HG02610 (cell line): ENCODE measurements at regions not wholly inside any gene's neighbourhood (a gene's known extent, or its start where the extent isn't known, plus 50 kb on each side); places are given as distances from the start of the nearest gene placed in this dataset.
"Not testable (repeated sequence)": the region's sequence is repeated elsewhere in the genome, so short reads cannot be mapped to it uniquely, and the experiment has no call there.

Experiments used
- ATAC-seq: cut with Tn5 transposase; IDR thresholded peaks from one replicate; pipeline ENCODE4 v1.9.1; 2021; ENCODE audit warnings: mild to moderate bottlenecking, moderate library complexity; ENCODE audit not compliant: unreplicated experiment

DNA sequence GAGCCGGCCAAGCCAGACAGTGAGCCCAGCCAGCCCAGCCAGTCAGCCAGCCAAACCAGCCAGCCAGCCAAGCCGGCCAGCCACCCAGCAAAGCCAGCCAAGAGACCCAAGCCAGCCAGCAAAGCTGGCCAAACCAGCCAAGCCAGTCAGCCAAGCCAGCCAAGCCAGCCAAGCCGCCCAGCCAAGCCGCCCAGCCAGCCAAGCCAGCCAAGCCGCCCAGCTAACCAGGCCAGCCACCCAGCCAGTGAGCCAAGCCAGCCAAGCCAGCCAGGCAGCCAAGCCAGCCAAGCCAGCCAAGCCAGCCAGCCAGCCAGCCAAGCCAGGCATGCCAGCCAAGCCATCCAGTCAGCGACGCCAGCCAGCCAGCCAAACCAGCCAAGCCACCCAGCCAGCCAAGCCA lies 1596.9 kb downstream of the RPIA start:
- ATAC-seq: not testable (repeated sequence)

DNA sequence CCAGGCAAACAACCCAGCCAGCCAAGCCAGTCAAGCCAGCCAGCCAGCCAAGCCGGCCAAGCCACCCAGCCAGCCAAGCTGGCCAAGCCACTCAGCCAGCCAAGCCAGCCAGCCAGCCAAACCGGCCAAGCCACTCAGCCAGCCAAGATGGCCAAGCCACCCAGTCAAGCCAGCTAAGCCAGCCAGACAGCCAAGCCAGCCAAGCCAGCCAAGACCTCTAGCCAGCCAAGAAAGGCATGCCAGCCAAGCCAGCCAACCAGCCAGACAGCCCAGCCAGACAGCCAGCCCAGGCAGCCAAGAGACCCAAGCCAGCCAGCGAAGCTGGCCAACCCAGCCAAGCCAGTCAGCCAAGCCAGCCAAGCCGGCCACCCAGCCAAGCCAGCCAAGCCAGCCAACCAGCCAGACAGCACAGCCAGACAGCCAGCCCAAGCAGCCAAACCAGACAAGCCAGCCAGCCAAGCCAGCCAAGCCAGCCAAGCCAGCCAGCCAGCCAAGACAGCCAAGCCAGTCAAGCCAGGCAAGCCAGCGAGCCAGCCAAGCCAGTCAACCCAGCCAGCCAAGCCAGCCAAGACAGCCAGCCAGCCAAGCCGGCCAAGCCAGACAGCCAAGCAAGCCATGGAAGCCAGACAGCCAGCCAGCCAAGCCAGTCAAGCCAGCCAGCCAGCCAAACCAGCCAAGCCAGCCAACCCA lies 1598.0 kb downstream of the RPIA start:
- ATAC-seq: not testable (repeated sequence)

DNA sequence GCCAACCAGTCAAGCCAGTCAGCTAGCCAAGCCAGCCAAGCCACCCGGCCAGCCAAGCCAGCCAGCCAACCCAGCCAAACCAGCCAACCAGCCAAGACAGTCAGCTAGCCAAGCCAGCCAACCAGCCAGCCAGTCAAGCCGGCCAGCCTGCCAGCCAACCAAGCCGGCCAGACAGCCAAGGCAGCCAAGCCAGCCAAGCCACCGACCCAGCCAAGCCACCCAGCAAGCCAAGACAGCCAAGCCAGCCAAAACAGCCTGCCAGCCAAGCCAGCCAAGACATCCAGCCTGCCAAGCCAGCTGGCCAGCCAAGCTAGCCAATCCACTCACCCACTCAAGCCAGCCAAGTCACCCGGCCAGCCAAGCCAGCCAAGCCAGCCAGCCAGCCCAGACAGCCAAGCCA lies 1599.2 kb downstream of the RPIA start:
- not testable (repeated sequence) for ATAC-seq

DNA sequence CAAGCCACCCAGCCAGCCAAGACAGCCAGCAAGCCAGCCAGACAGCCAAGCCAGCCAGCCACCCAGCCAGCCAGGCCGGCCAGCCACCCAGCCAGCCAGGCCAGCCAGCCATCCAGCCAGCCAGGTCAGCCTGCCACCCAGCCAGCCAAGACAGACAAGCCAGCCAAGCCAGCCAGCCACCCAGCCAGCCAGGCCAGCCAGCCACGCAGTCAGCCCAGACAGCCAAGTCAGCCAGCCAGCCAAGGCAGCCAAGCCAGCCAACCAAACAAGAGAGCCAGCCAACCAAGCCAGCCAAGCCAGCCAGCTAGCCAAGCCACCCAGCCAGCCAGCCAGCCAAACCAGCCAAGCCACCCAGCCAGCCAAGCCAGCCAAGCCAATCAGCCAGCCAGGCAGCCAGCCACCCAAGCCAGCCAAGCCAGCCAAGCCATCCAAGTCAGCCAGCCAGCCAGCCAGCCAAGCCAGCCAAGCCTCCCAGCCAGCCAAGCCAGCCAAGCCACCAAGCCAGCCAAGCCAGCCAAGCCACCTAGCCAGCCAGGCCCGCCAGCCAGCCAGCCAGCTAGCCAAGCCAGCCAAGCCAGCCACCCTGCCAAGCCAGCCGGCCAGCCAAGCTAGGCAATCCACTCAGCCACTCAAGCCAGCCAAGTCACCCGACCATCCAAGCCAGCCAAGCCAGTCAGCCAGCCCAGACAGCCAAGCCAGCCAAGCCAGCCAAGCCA lies 1599.9 kb downstream of the RPIA start:
- not testable (repeated sequence) for ATAC-seq

DNA sequence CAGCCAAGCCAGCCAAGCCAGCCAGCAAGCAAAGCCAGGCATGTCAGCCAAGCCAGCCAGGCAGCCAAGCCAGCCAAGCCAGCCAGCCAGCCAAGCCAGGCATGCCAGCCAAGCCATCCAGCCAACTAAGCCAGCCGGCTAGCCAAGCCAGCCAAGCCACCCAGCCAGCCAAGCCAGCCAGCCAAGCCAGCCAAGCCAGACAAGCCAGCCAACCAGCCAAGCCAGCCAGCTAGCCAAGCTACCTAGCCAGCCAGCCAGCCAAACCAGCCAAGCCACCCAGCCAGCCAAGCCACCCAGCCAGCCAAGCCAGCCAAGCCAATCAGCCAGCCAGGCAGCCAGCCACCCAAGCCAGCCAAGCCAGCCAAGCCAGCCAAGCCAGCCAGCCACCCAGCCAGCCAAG lies 1600.5 kb downstream of the RPIA start:
- not testable (repeated sequence) for ATAC-seq

DNA sequence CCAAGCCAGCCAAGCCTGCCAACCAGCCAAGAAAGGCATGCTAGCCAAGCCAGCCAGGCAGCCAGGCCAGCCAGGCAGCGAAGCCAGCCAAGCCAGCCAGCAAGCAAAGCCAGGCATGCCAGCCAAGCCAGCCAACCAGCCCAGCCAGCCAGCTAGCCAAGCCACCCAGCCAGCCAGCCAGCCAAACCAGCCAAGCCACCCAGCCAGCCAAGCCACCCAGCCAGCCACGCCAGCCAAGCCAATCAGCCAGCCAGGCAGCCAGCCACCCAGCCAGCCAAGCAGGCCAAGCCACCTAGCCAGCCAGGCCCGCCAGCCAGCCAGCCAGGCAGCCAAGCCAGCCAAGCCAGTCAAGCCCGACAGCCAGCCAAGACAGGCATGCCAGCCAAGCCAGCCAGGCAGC lies 1601.0 kb downstream of the RPIA start:
- not testable (repeated sequence) for ATAC-seq

DNA sequence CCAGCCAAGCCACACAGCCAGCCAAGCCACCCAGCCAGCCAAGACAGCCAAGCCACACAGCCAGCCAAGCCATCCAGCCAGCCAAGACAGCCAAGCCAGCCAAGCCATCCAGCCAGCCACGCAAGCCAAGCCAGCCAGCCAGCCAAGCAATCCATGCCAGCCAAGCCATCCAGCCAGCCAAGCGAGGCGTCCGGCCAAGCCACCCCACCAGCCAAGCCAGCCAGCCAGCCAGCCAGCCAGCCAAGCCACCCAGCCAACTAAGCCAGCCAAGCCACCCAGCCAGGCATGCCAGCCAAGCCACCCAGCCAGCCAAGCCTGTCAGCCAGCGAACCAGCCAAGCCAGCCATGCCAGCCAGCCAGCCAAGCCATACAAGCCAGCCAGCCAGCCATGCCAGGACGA lies 1601.8 kb downstream of the RPIA start:
- ATAC-seq: not testable (repeated sequence)

DNA sequence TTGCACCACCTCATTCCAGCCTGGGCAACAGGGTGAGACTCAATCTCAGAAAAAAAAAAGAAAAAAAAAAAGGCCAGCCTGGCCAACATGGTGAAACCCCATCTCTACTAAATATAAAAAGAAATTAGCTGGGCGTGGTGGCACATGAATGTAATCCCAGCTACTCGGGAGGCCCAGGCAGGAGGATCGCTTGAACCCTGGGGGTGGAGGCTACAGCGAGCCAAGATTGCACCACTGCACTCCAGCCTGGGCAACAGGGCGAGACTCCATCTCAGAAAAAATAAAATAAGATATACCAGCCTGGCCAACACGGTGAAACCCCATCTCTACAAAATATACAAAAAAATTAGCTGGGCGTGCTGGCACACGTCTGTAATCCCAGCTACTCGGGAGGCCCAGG lies 1602.3 kb downstream of the RPIA start:
- not testable (repeated sequence) for ATAC-seq

DNA sequence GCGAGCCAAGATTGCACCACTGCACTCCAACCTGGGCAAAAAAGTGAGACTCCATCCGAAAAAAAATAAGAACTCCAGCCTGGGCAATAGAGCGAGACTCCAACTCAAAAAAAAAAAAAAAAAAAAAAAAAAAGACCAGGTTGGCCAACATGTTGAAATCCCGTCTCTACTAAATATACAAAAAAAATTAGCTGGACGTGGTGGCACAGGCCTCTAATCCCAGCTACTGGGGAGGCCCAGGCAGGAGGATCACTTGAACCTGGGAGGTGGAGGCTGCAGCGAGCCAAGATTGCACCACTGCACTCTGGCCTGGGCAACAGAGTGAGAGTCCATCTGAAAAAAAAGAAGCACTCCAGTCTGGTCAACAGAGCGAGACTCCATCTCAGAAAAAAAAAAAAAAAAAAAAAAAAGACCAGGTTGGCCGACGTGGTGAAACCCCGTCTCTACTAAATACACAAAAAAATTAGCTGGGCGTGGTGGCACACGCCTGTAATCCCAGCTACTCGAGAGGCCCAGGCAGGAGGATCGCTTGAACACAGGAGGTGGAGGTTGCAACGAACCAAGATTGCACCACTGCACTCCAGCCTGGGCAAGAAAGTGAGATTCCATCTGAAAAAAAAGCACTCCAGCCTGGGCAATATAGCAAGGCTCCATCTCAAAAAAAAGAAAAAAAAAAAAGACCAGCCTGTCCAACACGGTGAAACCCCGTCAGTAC lies 1603.7 kb downstream of the RPIA start:
- ATAC-seq: not testable (repeated sequence)

DNA sequence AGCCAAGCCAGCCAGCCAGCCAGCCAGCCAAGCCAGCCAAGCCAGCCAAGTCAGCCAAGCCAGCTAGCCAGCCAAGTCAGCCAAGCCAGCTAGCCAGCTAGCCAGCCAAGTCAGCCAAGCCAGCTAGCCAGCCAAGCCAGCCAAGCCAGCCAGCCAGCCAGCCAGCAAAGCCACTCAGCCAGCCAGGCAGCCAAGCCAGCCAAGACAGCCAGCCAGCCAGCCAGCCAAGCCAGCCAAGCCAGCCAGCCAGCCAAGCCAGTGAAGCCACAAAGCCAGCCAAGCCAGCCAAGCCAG lies 1605.0 kb downstream of the RPIA start:
- ATAC-seq: not testable (repeated sequence)

DNA sequence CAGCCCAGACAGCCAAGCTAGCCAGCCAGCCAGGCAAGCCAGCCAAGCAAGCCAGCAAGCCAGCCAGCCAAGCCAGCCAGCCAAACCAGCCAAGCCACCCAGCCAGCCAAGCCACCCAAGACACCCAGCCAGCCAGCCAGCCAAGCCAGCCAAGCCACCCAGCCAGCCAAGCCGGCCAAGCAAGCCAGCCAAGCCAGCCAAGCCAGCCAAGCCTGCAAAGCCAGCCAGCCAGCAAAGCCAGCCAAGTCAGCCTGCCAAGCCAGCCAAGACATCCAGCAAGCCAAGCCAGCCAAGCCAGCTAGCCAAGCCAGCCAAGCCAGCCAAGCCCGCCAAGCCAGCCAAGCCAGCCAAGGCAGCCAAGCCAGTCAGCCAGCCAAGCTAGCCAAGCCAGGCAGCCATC lies 1606.2 kb downstream of the RPIA start:
- ATAC-seq: not testable (repeated sequence)

DNA sequence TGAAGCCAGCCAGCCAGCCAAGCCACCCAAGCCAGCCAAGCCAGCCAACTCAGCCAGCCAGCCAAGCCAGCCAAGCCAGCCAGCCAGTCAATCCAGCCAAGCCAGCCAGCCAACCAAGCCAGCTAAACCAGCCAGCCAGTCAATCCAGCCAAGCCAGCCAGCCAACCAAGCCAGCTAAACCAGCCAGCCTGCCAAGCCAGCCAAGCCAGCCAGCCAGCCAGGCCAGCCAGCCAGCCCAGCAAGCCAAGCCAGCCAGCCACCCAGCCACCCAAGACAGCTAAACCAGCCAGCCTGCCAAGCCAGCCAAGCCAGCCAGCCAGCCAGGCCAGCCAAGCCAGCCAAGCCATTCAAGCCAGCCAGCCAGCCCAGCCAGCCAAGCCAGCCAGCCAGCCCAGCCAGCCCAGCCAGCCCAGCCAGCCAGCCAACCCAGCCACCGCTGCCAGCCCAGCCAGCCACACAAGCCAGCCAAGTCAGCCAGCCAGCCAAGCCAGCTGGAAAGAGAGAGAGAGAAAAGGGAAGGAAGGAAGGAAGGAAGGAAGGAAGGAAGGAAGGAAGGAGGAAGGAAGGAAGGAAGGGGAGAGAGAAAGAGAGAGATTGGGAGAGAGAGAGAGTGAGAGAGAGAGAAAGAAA lies 1606.8 kb downstream of the RPIA start:
- ATAC-seq: not testable (repeated sequence)

DNA sequence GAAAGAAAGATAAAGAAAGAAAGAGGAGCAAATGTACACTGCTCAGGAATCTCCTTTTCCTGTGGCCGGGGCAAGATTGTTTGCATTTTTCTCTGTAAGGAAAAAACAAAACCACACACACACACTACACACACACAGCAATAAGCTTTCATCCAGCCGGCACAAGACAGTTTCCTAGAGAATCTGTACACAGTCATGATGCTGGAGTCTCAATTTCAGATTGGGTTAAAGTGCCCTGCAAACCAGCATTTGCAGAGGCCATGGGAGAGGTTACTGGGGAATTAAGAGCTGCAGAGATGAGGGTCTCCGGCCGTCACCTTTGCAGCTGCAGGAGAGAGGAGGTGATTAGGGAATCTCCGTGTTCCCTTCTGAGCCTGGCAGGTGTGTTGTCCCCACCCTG lies 1607.5 kb downstream of the RPIA start:
- not testable (repeated sequence) for ATAC-seq

DNA sequence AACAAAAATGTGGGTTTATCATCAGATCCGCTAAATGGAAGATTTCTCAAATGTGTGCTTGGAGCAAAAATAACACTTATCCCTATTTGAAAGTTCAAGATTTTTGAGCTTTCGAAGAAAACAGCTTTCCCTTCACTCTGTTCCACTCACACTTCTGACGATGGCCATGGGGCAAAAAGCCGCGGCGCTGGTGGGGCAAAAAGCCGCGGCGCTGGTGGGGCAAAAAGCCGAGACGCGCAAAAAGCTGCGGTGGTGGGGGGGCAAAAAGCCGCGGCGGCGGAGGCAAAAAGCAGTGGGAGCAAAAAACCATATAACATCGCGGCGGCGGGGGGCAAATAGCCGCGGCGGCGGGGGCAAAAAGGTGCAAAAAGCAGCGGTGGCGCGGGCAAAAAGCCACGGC lies 1631.5 kb downstream of the RPIA start:
- ATAC-seq: not testable (repeated sequence)

DNA sequence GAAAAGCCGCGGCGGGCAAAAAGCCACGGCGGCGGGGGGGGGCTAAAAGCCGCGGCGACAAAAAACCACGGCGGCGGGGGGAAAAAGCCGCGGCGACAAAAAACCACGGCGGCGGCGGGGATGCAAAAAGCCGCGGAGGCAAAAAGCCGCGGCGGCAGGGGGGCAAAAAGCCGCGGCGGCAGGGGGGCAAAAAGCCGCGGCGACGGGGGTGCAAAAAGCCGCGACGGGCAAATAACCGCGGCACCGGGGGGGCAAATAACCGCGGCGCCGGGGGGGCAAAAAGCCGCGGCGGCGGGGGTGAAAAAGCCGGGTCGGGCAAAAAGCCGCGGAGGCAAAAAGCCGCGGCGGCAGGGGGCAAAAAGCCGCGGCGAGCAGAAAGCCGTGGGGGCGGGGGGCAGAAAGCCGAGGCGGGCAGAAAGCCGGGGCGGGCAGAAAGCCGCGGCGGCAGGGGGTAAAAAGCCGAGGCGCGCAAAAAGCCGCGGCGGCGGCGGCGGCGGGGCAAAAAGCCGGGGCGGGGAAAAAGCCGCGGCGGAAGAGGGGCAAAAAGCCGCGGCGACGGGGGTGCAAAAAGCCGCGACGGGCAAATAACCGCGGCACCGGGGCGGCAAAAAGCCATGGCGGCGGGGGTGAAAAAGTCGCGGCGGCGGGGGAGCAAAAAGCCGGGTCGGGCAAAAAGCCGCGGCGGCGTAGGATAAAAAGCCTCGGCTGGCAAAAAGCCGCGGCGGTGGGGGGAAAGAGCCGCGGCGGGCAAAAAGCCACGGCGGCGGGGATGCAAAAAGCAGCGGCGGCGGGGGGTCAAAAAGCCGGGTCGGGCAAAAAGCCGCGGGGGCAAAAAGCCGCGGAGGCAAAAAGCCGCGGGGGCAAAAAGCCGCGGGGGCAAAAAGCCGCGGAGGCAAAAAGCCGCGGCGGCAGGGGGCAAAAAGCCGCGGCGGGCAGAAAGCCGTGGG lies 1632.4 kb downstream of the RPIA start:
- ATAC-seq: not testable (repeated sequence)

DNA sequence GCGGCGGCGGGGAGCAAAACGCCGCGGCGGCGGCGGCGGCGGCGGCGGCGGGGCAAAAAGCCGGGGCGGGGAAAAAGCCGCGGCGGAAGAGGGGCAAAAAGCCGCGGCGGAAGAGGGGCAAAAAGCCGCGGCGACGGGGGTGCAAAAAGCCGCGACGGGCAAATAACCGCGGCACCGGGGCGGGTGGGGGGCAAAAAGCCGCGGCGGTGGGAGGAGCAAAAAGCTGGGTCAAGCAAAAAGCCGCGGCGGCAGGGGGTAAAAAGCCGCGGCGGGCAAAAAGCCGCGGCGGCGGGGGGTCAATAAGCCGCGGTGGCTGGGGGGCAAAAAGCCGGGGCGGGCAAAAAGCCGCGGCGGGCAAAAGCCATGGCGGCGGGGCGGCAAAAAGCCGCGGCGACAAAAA lies 1633.2 kb downstream of the RPIA start:
- ATAC-seq: not testable (repeated sequence)

DNA sequence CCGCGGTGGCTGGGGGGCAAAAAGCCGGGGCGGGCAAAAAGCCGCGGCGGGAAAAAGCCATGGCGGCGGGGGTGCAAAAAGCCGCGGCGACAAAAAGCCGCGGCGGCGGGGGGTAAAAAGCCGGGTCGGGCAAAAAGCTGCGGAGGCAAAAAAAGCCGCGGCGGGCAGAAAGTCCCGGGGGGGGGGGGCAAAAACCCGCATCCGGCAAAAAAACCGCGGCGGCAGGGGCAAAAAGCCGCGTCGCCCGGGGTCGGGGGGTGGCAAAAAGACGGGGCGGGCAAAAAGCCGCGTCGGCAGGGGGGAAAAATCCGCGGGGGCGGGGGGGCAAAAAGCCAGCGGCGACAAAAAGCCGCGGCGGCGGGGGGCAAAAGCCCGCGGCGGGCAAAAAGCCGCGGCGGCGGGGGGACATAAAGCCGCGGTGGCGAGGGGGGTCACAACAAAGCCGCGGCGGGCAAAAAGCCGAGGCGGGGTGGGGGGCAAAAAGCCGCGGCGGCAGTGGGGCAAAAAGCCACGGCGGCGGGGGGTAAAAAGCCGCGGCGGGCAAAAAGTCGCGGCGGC lies 1634.4 kb downstream of the RPIA start:
- ATAC-seq: not testable (repeated sequence)

DNA sequence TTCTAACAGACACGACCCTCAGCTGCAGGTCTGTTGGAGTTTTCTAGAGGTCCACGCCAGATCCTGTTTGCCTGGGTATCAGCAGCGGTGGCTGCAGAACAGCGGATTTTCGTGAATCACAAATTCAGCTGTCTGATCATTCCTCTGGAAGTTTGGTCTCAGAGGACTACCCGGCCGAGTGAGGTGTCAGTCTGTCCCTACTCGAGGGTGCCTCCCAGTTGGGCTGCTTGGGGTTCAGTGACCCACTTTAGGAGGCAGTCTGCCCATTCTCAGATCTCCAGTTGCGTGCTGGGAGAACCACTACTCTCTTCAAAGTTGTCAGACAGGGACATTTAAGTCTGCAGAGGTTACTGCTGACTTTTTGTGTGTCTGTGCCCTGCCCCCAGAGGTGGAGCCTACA lies 1664.1 kb downstream of the RPIA start:
- ATAC-seq: not testable (repeated sequence)

DNA sequence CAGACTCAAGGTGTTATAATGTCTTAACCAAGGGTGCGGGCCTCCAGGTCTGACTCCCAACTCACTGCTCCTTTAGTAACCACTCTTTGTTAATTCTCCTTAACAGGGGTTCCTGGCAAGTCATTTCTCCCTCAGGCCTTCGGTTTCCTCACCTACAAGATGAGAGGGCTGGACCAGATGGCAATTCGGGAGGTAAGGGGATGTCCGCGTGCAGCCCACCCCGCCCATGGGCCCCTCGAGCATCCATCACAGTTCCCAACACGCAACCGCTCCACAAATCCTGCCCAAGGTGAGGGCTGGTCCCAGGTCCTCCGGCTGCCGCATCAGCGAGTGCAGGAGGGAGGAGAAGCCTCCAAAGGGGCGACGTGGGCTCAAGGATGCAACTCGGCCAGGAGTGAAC lies 1667.9 kb downstream of the RPIA start:
- not testable (repeated sequence) for ATAC-seq
